ENCODE measurements at regions not wholly inside any gene's neighbourhood (a gene's known extent, or its start where the extent isn't known, plus 50 kb on each side); places are given as distances from the start of the nearest gene placed in this dataset.

GRCh38 chr5:133663397-133664054, 51.2 kb upstream of the FSTL4 start:
- TF ChIP-seq, protein P1, sequence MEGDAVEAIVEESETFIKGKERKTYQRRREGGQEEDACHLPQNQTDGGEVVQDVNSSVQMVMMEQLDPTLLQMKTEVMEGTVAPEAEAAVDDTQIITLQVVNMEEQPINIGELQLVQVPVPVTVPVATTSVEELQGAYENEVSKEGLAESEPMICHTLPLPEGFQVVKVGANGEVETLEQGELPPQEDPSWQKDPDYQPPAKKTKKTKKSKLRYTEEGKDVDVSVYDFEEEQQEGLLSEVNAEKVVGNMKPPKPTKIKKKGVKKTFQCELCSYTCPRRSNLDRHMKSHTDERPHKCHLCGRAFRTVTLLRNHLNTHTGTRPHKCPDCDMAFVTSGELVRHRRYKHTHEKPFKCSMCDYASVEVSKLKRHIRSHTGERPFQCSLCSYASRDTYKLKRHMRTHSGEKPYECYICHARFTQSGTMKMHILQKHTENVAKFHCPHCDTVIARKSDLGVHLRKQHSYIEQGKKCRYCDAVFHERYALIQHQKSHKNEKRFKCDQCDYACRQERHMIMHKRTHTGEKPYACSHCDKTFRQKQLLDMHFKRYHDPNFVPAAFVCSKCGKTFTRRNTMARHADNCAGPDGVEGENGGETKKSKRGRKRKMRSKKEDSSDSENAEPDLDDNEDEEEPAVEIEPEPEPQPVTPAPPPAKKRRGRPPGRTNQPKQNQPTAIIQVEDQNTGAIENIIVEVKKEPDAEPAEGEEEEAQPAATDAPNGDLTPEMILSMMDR (IDR thresholded peaks at IDR 0.05): no peak
- no peak for TF ChIP-seq POLR2A (IDR thresholded peaks at IDR 0.05)
